GM19023 (cell line): ENCODE measurements at regions not wholly inside any gene's neighbourhood (a gene's known extent, or its start where the extent isn't known, plus 50 kb on each side); places are given as distances from the start of the nearest gene placed in this dataset.

Experiments used
- ATAC-seq: cut with Tn5 transposase; IDR thresholded peaks from one replicate; pipeline ENCODE4 v1.9.1; 2021; ENCODE audit warnings: mild to moderate bottlenecking, moderate library complexity; ENCODE audit not compliant: unreplicated experiment

GRCh38 chr7:113715981-113716856, 202.6 kb downstream of the PPP1R3A start:
- no peak for ATAC-seq

GRCh38 chr7:113715262-113715661, 203.5 kb downstream of the PPP1R3A start:
- no peak for ATAC-seq

- ATAC-seq = peak; percentile 99
Measured at GRCh38 chr7:113710310-113711096, 208.3 kb downstream of the PPP1R3A start.

- no peak for ATAC-seq
Measured at GRCh38 chr7:113705439-113705838, 213.4 kb downstream of the PPP1R3A start.

GRCh38 chr7:113698556-113699220, 220.1 kb downstream of the PPP1R3A start:
- ATAC-seq = no peak

- ATAC-seq = no peak
Measured at GRCh38 chr7:113694149-113694548, 224.7 kb downstream of the PPP1R3A start.

- no peak for ATAC-seq
Measured at GRCh38 chr7:113684165-113684564, 234.6 kb downstream of the PPP1R3A start.

- ATAC-seq = no peak
Measured at GRCh38 chr7:113677811-113678210, 241.0 kb downstream of the PPP1R3A start.

GRCh38 chr7:113664867-113665266, 253.9 kb downstream of the PPP1R3A start:
- no peak for ATAC-seq

GRCh38 chr7:113659416-113659815, 259.4 kb downstream of the PPP1R3A start:
- ATAC-seq = no peak

- ATAC-seq = peak; percentile 88
Measured at GRCh38 chr7:113657603-113658002, 261.2 kb downstream of the PPP1R3A start.

GRCh38 chr7:113652501-113652900, 266.3 kb downstream of the PPP1R3A start:
- no peak for ATAC-seq

GRCh38 chr7:113649556-113649955, 269.3 kb downstream of the PPP1R3A start:
- ATAC-seq = no peak

GRCh38 chr7:113639221-113639620, 279.6 kb downstream of the PPP1R3A start:
- no peak for ATAC-seq

GRCh38 chr7:113636727-113637421, 281.9 kb downstream of the PPP1R3A start:
- no peak for ATAC-seq

GRCh38 chr7:113635492-113635891, 283.3 kb downstream of the PPP1R3A start:
- ATAC-seq = no peak

GRCh38 chr7:113633073-113633472, 285.7 kb downstream of the PPP1R3A start:
- ATAC-seq = no peak

- no peak for ATAC-seq
Measured at GRCh38 chr7:113628948-113629847, 289.6 kb downstream of the PPP1R3A start.

- ATAC-seq = no peak
Measured at GRCh38 chr7:113625494-113626102, 293.2 kb downstream of the PPP1R3A start.
